Myocyte (in vitro differentiated cells): ENCODE measurements at regions not wholly inside any gene's neighbourhood (a gene's known extent, or its start where the extent isn't known, plus 50 kb on each side); places are given as distances from the start of the nearest gene placed in this dataset.
"Not testable (repeated sequence)": the region's sequence is repeated elsewhere in the genome, so short reads cannot be mapped to it uniquely, and the experiment has no call there.

Experiments
- DNase-seq: peaks from one replicate; pipeline ENCODE4 v3.0.0-alpha.2; 2012; ENCODE audit warnings: low read depth

- no peak for DNase-seq
These were observed 151.2 kb downstream of the SLITRK1 start for GRCh38 chr13:83731113-83731512.

- no peak for DNase-seq
These were observed 151.6 kb downstream of the SLITRK1 start for GRCh38 chr13:83730674-83731073.

- no peak for DNase-seq
These were observed 159.8 kb downstream of the SLITRK1 start for GRCh38 chr13:83722443-83722842.

- DNase-seq: no peak
These were observed 166.2 kb downstream of the SLITRK1 start for GRCh38 chr13:83716121-83716520.

- DNase-seq: no peak
These were observed 168.0 kb downstream of the SLITRK1 start for GRCh38 chr13:83714236-83714635.

GRCh38 chr13:83710133-83710515 is 172.2 kb downstream of the SLITRK1 start:
- no peak for DNase-seq

- DNase-seq: no peak
These were observed 172.7 kb downstream of the SLITRK1 start for GRCh38 chr13:83709426-83710132.

GRCh38 chr13:83702021-83702420 is 180.3 kb downstream of the SLITRK1 start:
- DNase-seq: no peak

GRCh38 chr13:83692800-83693199 is 189.5 kb downstream of the SLITRK1 start:
- no peak for DNase-seq

GRCh38 chr13:83691966-83692365 is 190.3 kb downstream of the SLITRK1 start:
- peak; percentile 29 for DNase-seq

GRCh38 chr13:83681547-83681946 is 200.7 kb downstream of the SLITRK1 start:
- DNase-seq: no peak

- DNase-seq: no peak
These were observed 204.3 kb downstream of the SLITRK1 start for GRCh38 chr13:83677985-83678384.

GRCh38 chr13:83672612-83673011 is 209.7 kb downstream of the SLITRK1 start:
- DNase-seq: no peak

GRCh38 chr13:83667606-83668005 is 214.7 kb downstream of the SLITRK1 start:
- DNase-seq: no peak

GRCh38 chr13:83666141-83666540 is 216.1 kb downstream of the SLITRK1 start:
- DNase-seq: peak; percentile 6

GRCh38 chr13:83657281-83657680 is 225.0 kb downstream of the SLITRK1 start:
- no peak for DNase-seq

- DNase-seq: not testable (repeated sequence)
These were observed 239.7 kb downstream of the SLITRK1 start for GRCh38 chr13:83642617-83643016.

- DNase-seq: no peak
These were observed 247.7 kb downstream of the SLITRK1 start for GRCh38 chr13:83634601-83635000.

- no peak for DNase-seq
These were observed 248.5 kb downstream of the SLITRK1 start for GRCh38 chr13:83633746-83634145.

GRCh38 chr13:83622422-83622784 is 259.9 kb downstream of the SLITRK1 start:
- DNase-seq: no peak

- no peak for DNase-seq
These were observed 260.4 kb downstream of the SLITRK1 start for GRCh38 chr13:83621765-83622421.

- peak; percentile 8 for DNase-seq
These were observed 261.6 kb downstream of the SLITRK1 start for GRCh38 chr13:83620530-83621220.

- no peak for DNase-seq
These were observed 263.3 kb downstream of the SLITRK1 start for GRCh38 chr13:83618966-83619365.
